IPS-18a (cell line): ENCODE measurements at regions not wholly inside any gene's neighbourhood (a gene's known extent, or its start where the extent isn't known, plus 50 kb on each side); places are given as distances from the start of the nearest gene placed in this dataset.

Source experiments
- H3K27ac ChIP-seq: one replicate; pipeline ENCODE4 v1.5.1; 2013; ENCODE audit warnings: low read length
- H3K27me3 ChIP-seq: one replicate; pipeline ENCODE4 v1.6.1; 2013; ENCODE audit warnings: mild to moderate bottlenecking, low read length; ENCODE audit not compliant: control insufficient read depth, insufficient read depth
- H3K36me3 ChIP-seq: one replicate; pipeline ENCODE4 v1.6.1; 2013; ENCODE audit warnings: low read depth, low read length; ENCODE audit not compliant: control insufficient read depth
- H3K4me1 ChIP-seq: one replicate; pipeline ENCODE4 v1.6.1; 2013; ENCODE audit warnings: low read depth, low read length; ENCODE audit not compliant: control insufficient read depth
- H3K4me3 ChIP-seq: one replicate; pipeline ENCODE4 v1.5.1; 2013; ENCODE audit warnings: low read length
- H3K9ac ChIP-seq: one replicate; pipeline ENCODE4 v1.6.1; 2013; ENCODE audit warnings: mild to moderate bottlenecking, low read length, moderate library complexity
- H3K9me3 ChIP-seq: one replicate; pipeline ENCODE4 v1.6.1; 2013; ENCODE audit warnings: low read depth, low read length; ENCODE audit not compliant: control insufficient read depth

DNA sequence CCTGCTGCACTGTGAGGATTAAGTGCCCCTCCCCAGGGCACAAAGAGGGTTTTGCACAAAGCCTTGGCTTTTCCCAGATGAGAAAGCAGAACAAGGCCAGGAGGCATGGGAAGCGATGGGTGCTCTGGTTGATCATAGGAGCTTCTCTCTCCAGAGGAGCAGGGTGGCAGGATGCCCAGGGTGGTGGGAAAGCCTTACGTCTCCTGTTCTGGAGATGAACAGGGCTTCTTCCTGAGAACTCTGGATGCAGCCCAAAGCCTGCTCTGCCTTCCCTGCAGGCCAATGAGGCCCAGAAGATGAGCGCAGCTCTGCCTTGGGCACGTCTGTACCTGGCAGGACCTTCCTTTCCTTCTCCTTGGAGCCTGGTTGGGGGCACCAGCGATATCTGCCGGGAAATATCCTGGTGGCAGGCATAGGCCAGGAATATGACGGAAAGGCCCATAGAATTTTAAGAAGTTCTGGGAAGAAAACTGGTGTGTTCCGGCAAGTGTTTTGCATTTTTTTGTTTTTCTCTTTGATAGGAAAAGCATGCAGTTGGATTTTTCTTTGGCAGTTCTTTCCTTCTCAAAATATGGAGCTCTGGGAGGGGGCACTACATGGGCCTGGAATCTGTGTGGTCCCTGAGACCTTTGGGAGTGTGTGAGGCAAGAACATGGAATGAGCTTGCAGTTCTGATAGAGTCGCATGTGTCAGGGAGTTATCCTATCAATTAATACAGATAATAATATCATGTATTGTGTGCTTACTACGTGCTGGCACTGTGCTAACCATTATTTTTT is 253.2 kb upstream of the KLF4 start:
- H3K9ac ChIP-seq, result no peak overlapping the region
- no peak overlapping the region for H3K27ac ChIP-seq
- H3K36me3 ChIP-seq, result no peaks in the 10 kb centered on the region
- H3K9me3 ChIP-seq, result no peaks in the 10 kb centered on the region
- no peak overlapping the region for H3K4me3 ChIP-seq
- no peaks in the 10 kb centered on the region for H3K4me1 ChIP-seq
- H3K27me3 ChIP-seq, result no peaks in the 10 kb centered on the region

DNA sequence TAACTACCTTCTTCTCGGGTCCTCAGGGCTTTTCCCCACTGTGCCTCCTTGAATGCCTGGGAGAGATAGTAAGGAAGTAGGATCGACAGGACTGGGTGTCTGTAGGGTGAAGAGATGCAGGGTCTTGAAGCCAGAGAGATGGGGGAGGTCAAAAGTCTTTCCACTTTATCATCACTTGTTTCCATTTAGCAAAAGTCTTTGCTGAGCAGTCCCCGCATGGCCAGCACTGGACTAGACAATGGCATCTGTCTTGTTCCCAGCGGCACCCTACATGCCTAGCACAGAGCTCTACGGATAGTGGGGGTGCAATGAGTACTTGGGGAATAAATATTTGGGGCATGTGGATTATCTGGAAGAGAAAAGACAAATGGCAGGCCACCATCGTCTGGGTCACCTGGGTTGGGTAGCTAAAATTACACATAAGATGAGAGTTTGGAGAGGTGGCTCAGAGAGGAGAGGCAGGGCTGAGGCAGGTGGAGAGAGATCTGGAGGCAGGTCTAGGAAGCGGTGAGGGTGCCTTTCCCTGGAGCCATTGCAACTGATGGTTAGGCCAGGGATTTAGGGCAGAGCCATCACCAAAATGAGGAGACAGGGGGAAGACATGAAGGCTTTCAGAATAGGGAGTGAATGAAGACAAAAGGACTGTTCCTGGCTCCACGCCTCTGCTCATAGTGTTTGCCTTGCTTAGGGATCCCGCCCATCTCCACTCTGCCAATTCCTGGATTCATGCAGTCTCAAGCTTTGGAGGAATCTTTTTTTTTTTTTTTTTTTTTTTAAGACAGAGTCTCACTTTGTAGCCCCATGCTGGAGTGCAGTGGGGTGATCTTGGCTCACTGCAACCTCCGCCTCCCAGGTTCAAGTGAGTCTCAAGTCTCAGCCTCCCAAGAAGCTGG is 250.8 kb upstream of the KLF4 start:
- Histone ChIP-seq H3K9me3 (no peaks in the 10 kb centered on the region), H3K27ac (no peak overlapping the region), H3K9ac (no peak overlapping the region), H3K4me1 (no peaks in the 10 kb centered on the region), H3K4me3 (no peak overlapping the region), H3K36me3 (no peaks in the 10 kb centered on the region), H3K27me3 (no peaks in the 10 kb centered on the region)

DNA sequence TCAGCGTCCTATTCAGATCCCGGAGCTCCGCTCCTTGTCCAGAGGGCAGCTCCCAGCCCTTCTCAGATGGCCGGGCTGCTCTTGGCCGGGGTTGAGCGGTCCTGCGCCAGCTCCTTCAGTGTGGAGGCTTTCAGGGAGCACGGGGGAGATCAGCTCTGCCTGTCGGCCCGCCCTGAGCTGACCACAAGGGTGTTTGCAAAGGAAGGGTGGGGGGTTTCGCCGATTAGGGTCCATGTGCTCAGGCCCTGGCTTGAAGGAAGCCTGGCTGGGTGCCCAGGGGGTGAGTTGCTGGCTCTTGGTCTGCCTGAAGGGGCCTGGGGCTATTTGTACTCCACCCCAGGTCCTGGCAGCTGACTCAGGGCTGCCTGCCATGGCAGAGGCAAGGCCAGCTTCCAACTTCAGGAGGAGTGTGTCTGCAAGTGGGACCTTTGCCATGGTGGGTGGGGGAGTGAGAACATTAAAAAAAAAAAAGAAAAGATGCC is 250.1 kb upstream of the KLF4 start:
- no peaks in the 10 kb centered on the region for H3K4me1 ChIP-seq
- H3K9ac ChIP-seq, result no peak overlapping the region
- H3K4me3 ChIP-seq, result no peak overlapping the region
- H3K36me3 ChIP-seq, result no peaks in the 10 kb centered on the region
- H3K27ac ChIP-seq, result no peak overlapping the region
- H3K9me3 ChIP-seq, result no peaks in the 10 kb centered on the region
- no peaks in the 10 kb centered on the region for H3K27me3 ChIP-seq

DNA sequence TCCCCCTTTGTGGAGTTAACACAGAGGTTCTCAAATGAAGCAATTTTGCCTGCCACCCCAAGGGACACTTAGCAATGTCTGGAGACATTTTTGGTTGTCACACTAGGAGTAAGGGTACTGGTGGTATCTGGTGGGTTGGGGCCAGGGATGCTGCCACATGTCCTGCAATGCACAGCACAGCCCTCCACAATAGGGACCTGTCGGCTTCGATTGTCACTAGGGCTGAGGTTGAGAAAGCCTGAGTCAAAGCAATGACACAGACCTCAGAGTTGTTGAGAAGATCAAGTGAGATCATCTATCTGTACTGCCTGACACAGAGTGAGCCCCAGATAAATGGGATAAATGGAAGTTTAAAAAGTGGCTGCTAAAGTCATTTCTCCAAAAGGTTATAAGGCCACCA is 249.2 kb upstream of the KLF4 start:
- Histone ChIP-seq H3K27ac (no peak overlapping the region), H3K9me3 (no peaks in the 10 kb centered on the region), H3K9ac (no peak overlapping the region), H3K27me3 (no peaks in the 10 kb centered on the region), H3K4me3 (no peak overlapping the region), H3K4me1 (no peaks in the 10 kb centered on the region), H3K36me3 (no peaks in the 10 kb centered on the region)

DNA sequence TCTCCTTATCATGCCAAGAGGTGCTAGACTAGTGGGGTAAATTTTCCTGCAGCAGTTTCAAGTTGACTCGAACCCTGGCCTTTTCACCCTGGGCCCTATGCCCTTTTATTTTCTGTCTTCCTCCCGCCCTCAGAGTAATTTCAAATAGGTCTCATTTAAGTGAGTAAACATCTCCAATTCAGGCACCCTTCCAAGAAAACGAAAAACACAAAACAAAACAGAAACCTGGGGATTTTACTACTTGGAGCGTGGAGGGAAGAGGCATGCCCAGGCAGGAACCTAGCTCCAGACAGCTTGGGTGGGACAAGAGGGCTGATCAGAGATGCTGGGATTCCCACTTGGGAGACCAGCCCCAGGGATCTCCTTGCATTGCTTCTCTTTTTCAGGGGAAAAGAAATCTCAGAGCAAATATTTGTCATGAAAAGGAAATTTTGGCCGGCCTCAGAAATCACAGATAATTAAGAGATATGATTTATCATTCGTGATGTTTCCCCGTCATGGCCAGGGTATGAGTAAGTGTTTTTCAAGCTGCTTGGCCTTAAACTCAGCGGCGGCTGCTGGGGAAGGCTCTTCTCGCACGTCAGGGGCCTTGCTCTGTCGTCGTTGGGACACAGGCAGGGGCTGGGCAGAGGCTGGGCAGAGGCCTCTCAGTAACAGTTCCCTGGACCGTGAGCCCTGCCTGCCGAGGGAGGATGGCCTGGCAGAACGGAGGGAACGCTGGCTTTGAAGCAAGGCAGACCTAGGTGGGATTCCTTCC is 248.6 kb upstream of the KLF4 start:
- no peak overlapping the region for H3K9ac ChIP-seq

DNA sequence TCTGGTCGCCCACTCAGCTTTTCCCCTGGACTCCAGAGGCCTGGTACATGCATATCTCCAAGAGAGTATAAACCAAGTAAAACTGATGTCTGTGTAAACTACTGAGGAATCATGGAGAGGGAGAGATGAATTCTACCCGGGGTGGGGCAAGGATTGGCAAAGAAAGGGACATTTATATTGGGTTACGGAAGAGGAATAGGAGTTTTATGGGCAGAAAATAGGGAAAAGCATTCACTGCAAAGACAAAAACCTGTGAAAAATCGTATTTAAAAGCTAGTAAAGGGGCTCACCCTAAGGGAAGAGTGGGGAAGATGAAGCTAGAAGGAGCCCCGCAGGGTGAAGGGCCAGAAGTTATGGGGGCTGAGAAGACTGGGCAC is 248.0 kb upstream of the KLF4 start:
- Histone ChIP-seq H3K36me3 (no peaks in the 10 kb centered on the region), H3K9ac (no peak overlapping the region), H3K4me1 (no peaks in the 10 kb centered on the region), H3K27me3 (no peaks in the 10 kb centered on the region), H3K4me3 (no peak overlapping the region), H3K27ac (no peak overlapping the region), H3K9me3 (no peaks in the 10 kb centered on the region)

More for the DNA sequence above, 248.6 kb upstream of the KLF4 start:
- H3K36me3 ChIP-seq, result no peaks in the 10 kb centered on the region
- H3K4me3 ChIP-seq, result no peak overlapping the region
- no peaks in the 10 kb centered on the region for H3K27me3 ChIP-seq
- H3K27ac ChIP-seq, result no peak overlapping the region
- H3K9me3 ChIP-seq, result no peaks in the 10 kb centered on the region
- no peaks in the 10 kb centered on the region for H3K4me1 ChIP-seq

DNA sequence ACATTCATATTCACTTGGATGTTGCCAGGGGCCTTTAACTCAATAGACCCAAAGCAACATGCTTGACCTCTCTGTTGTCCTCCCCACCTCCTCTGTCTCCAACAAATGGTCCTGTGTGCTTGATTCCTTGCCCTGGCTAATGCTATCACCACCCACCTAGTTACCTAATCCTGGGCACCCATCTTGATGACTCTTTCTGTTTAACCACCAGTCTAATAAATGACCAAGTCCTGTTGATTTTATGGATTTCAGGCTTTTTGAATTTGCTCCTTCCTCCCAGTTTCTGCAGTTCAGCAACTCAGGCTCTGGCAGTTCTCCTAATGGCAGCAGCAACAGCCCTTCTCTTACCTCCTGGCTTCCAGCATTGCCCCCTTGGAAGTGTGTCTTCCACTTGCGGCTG is 246.3 kb upstream of the KLF4 start:
- no peak overlapping the region for H3K4me3 ChIP-seq
- H3K27me3 ChIP-seq, result no peaks in the 10 kb centered on the region
- H3K4me1 ChIP-seq, result no peaks in the 10 kb centered on the region
- no peak overlapping the region for H3K27ac ChIP-seq
- H3K36me3 ChIP-seq, result no peaks in the 10 kb centered on the region
- no peaks in the 10 kb centered on the region for H3K9me3 ChIP-seq
- H3K9ac ChIP-seq, result no peak overlapping the region

DNA sequence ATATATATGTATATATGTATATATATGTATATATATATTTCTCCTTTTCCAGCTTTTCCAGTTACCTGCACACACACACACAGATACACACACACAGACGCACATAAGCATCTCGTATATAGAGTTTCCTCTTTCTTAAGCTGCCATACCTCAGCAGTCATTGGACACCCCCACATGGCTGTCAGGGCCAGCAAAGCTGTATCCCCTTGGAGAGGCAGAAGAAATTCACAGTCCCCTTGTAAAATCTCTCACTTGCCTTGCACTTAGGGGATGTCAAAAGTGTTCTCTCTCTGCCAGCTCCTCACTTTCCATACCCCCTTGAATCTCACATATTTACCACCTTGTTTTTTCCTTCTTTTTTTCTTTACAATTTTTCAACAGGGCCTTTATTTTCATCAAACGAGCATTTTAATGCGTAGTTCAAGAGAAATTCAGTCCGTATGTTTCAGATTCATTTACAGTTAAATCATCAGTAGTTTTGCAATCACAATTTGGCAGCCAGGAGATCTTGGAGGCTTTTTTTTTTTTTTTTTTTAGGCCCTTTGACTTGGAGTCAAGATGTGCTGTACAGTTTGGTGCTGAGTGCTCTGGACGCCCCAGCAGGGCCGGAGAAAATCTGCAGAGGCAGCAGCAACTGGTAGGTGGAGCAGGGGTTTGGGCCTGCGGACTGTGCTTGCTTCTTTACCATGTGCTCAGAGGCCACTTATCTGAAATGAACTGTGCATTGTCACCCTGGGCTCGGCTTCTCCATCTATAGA is 244.9 kb upstream of the KLF4 start:
- Histone ChIP-seq H3K27me3 (no peaks in the 10 kb centered on the region), H3K4me1 (no peaks in the 10 kb centered on the region), H3K9ac (no peak overlapping the region), H3K27ac (no peak overlapping the region), H3K9me3 (no peaks in the 10 kb centered on the region), H3K36me3 (no peaks in the 10 kb centered on the region), H3K4me3 (no peak overlapping the region)

DNA sequence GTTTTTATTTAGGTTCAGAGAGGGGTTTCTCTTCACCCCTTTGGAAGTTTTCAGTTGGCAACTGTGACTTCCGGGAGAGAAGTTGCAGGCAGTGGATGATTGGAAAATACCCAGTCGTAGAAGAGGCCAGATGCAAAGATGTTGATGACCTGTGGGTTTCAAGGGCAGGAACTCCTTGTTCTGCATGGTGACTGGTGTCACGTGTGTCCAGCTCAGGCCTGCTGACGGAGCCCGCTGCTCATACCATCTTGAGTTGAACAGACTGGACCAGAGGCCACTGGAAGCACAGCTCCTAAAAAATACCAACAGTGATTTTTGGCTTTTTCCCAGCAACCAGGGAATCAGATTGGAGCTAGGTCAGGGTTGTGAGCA is 243.9 kb upstream of the KLF4 start:
- no peaks in the 10 kb centered on the region for H3K9me3 ChIP-seq
- no peak overlapping the region for H3K4me3 ChIP-seq
- no peak overlapping the region for H3K9ac ChIP-seq

DNA sequence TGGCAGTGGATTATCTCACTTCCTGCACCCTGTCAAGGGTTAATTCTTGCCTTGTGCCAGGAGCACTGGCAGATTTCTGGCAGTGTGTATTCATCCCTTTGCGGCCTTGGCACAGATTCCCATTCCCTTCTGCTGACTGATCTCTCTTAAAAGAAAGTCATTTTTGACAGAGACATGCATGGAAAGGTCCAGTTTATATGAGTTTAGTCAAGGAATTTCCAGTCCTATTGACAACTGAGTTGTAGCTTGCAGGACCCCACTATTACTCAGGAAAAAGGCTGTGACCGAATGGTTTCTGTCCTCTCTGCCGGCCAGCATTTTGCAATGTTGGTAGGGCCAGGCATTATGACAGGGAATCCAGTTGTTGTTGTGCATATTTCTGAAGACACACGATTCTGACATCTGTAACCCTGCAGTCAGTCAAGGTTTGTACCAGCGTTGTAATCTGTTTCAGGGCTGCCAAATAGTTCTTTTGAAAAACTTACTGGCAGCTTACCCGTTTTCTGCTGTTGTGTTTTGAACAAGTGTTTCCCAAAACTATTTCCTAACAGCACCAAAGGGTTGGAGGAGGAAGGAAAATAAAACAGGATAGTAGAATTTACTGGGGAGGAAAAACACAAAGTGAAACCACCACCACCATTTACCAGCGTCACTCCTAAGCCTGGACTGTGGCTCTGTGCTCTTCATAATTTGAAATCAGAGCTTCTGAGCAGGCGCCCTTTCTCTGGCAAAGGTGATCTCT is 243.4 kb upstream of the KLF4 start:
- no peaks in the 10 kb centered on the region for H3K27me3 ChIP-seq
- no peaks in the 10 kb centered on the region for H3K36me3 ChIP-seq
- H3K4me1 ChIP-seq, result no peaks in the 10 kb centered on the region
- no peak overlapping the region for H3K4me3 ChIP-seq
- H3K9ac ChIP-seq, result no peak overlapping the region
- no peak overlapping the region for H3K27ac ChIP-seq
- H3K9me3 ChIP-seq, result no peaks in the 10 kb centered on the region

More for the DNA sequence above, 243.9 kb upstream of the KLF4 start:
- Histone ChIP-seq H3K4me1 (no peaks in the 10 kb centered on the region), H3K27ac (no peak overlapping the region), H3K36me3 (no peaks in the 10 kb centered on the region), H3K27me3 (no peaks in the 10 kb centered on the region)
